H4 (cell line): ENCODE measurements at regions not wholly inside any gene's neighbourhood (a gene's known extent, or its start where the extent isn't known, plus 50 kb on each side); places are given as distances from the start of the nearest gene placed in this dataset.
"Not testable (repeated sequence)": the region's sequence is repeated elsewhere in the genome, so short reads cannot be mapped to it uniquely, and the experiment has no call there.

ENCODE experiments used
- DNase-seq: peaks from one replicate; pipeline ENCODE4 v3.0.0-alpha.2; 2015; ENCODE audit warnings: low spot score

GRCh38 chr5:106134549-106134948 lies 1536.2 kb downstream of the EFNA5 start:
- no peak for DNase-seq

GRCh38 chr5:106127985-106128384 lies 1542.8 kb downstream of the EFNA5 start:
- DNase-seq: no peak

GRCh38 chr5:106127341-106127781 lies 1543.4 kb downstream of the EFNA5 start:
- DNase-seq: no peak

- peak; percentile 64 for DNase-seq
These were observed 1548.6 kb downstream of the EFNA5 start for GRCh38 chr5:106121972-106122605.

GRCh38 chr5:106116682-106117081 lies 1554.1 kb downstream of the EFNA5 start:
- DNase-seq: no peak

GRCh38 chr5:106113922-106114321 lies 1556.8 kb downstream of the EFNA5 start:
- DNase-seq: no peak

- no peak for DNase-seq
These were observed 1564.4 kb downstream of the EFNA5 start for GRCh38 chr5:106106384-106106783.

GRCh38 chr5:106097340-106097739 lies 1573.4 kb downstream of the EFNA5 start:
- DNase-seq: no peak

- DNase-seq: no peak
These were observed 1575.9 kb downstream of the EFNA5 start for GRCh38 chr5:106094839-106095238.

- DNase-seq: peak; percentile 95
These were observed 1576.5 kb downstream of the EFNA5 start for GRCh38 chr5:106094204-106094607.

GRCh38 chr5:106093134-106093533 lies 1577.6 kb downstream of the EFNA5 start:
- no peak for DNase-seq

GRCh38 chr5:106092455-106092854 lies 1578.3 kb downstream of the EFNA5 start:
- peak; percentile 14 for DNase-seq

- DNase-seq: no peak
These were observed 1581.7 kb downstream of the EFNA5 start for GRCh38 chr5:106089073-106089472.

GRCh38 chr5:106088462-106088861 lies 1582.3 kb downstream of the EFNA5 start:
- DNase-seq: no peak

GRCh38 chr5:106086352-106086751 lies 1584.4 kb downstream of the EFNA5 start:
- no peak for DNase-seq

GRCh38 chr5:106085556-106085955 lies 1585.2 kb downstream of the EFNA5 start:
- DNase-seq: no peak

- DNase-seq: no peak
These were observed 1585.6 kb downstream of the EFNA5 start for GRCh38 chr5:106085136-106085535.

- DNase-seq: no peak
These were observed 1590.2 kb downstream of the EFNA5 start for GRCh38 chr5:106080535-106080934.

- no peak for DNase-seq
These were observed 1594.1 kb downstream of the EFNA5 start for GRCh38 chr5:106076655-106077054.

- DNase-seq: no peak
These were observed 1598.5 kb downstream of the EFNA5 start for GRCh38 chr5:106072208-106072607.

- DNase-seq: no peak
These were observed 1623.4 kb downstream of the EFNA5 start for GRCh38 chr5:106047341-106047740.

GRCh38 chr5:106032069-106032468 lies 1638.7 kb downstream of the EFNA5 start:
- not testable (repeated sequence) for DNase-seq

- DNase-seq: no peak
These were observed 1642.4 kb downstream of the EFNA5 start for GRCh38 chr5:106028314-106028713.

- peak; percentile 7 for DNase-seq
These were observed 1649.8 kb downstream of the EFNA5 start for GRCh38 chr5:106020894-106021293.
